H9 (cell line): ENCODE measurements at regions not wholly inside any gene's neighbourhood (a gene's known extent, or its start where the extent isn't known, plus 50 kb on each side); places are given as distances from the start of the nearest gene placed in this dataset.
A peak's percentile ranks its signal among the peaks of the same experiment; 100 is the strongest.

ENCODE experiments used
- DNase-seq: peaks from one replicate; pipeline ENCODE4 v3.0.0-alpha.2; 2017
- H2AFZ ChIP-seq: one replicate; pipeline ENCODE4 v1.6.1; 2013; ENCODE audit warnings: mild to moderate bottlenecking, low read length, control low read depth, moderate library complexity
- H2AK5ac ChIP-seq: 2 replicates; pipeline ENCODE4 v1.6.1; 2013; ENCODE audit warnings: low read length, control low read depth, mixed read lengths; ENCODE audit not compliant: insufficient read length
- H2BK120ac ChIP-seq: one replicate; pipeline ENCODE4 v1.6.1; 2013; ENCODE audit warnings: low read depth, mild to moderate bottlenecking, low read length, control low read depth, inconsistent platforms; ENCODE audit not compliant: poor library complexity, severe bottlenecking
- H2BK12ac ChIP-seq: 2 replicates; pipeline ENCODE4 v1.6.1; 2013; ENCODE audit warnings: low read length, control low read depth, mixed read lengths, low read depth; ENCODE audit not compliant: insufficient read length
- H2BK15ac ChIP-seq: 2 replicates; pipeline ENCODE4 v1.6.1; 2013; ENCODE audit warnings: low read depth, low read length, control low read depth
- H2BK20ac ChIP-seq: one replicate; pipeline ENCODE4 v1.6.1; 2013; ENCODE audit warnings: low read depth, mild to moderate bottlenecking, low read length, control low read depth, inconsistent platforms; ENCODE audit not compliant: poor library complexity, severe bottlenecking
- H2BK5ac ChIP-seq: 2 replicates; pipeline ENCODE4 v1.6.1; 2013; ENCODE audit warnings: low read length, control low read depth, mixed read lengths; ENCODE audit not compliant: insufficient read length
- H3K14ac ChIP-seq: 2 replicates; pipeline ENCODE4 v1.6.1; 2013; ENCODE audit warnings: low read length, control low read depth; ENCODE audit not compliant: insufficient read depth
- H3K18ac ChIP-seq: 2 replicates; pipeline ENCODE4 v1.6.1; 2013; ENCODE audit warnings: low read depth, mild to moderate bottlenecking, mixed read lengths, low read length, control low read depth; ENCODE audit not compliant: insufficient read length
- H3K23ac ChIP-seq: 2 replicates; pipeline ENCODE4 v1.6.1; 2013; ENCODE audit warnings: low read length, control low read depth, mixed read lengths, low read depth; ENCODE audit not compliant: insufficient read length
- H3K23me2 ChIP-seq: 2 replicates; pipeline ENCODE4 v1.6.1; 2013; ENCODE audit warnings: low read depth, mild to moderate bottlenecking, mixed read lengths, low read length, control low read depth; ENCODE audit not compliant: insufficient read length, poor library complexity, severe bottlenecking
- H3K27ac ChIP-seq: 2 replicates; pipeline ENCODE4 v1.5.1; 2013; ENCODE audit warnings: low read length, control low read depth, mixed read lengths, low read depth; ENCODE audit not compliant: insufficient read length
- H3K27me3 ChIP-seq: 2 replicates; pipeline ENCODE4 v1.6.1; 2013; ENCODE audit warnings: low read length, control low read depth, inconsistent platforms; ENCODE audit not compliant: insufficient read depth
- H3K4ac ChIP-seq: 2 replicates; pipeline ENCODE4 v1.6.1; 2013; ENCODE audit warnings: low read depth, mild to moderate bottlenecking, control low read depth, inconsistent platforms, low read length, moderate library complexity
- H3K4me1 ChIP-seq: 2 replicates; pipeline ENCODE4 v1.6.1; 2013; ENCODE audit warnings: low read length, control low read depth, inconsistent platforms; ENCODE audit not compliant: insufficient read depth
- H3K4me2 ChIP-seq: 2 replicates; pipeline ENCODE4 v1.6.1; 2013; ENCODE audit warnings: low read length, control low read depth, mixed read lengths; ENCODE audit not compliant: insufficient read length, insufficient read depth
- H3K56ac ChIP-seq: 2 replicates; pipeline ENCODE4 v1.6.1; 2013; ENCODE audit warnings: low read depth, mild to moderate bottlenecking, mixed read lengths, low read length, control low read depth; ENCODE audit not compliant: insufficient read length
- H3K79me1 ChIP-seq: 2 replicates; pipeline ENCODE4 v1.6.1; 2013; ENCODE audit warnings: low read depth, mild to moderate bottlenecking, moderate library complexity, low read length, control low read depth, inconsistent platforms; ENCODE audit not compliant: insufficient read depth, poor library complexity, severe bottlenecking
- H3K79me2 ChIP-seq: 2 replicates; pipeline ENCODE4 v1.6.1; 2013; ENCODE audit warnings: low read length, control low read depth, inconsistent platforms; ENCODE audit not compliant: insufficient read depth
- H3K9ac ChIP-seq: 2 replicates; pipeline ENCODE4 v1.6.1; 2013; ENCODE audit warnings: low read length, control low read depth, mixed read lengths; ENCODE audit not compliant: insufficient read length; ENCODE audit errors: extremely low read depth
- H3K9me3 ChIP-seq: one replicate; pipeline ENCODE4 v1.6.1; 2013; ENCODE audit warnings: low read depth, low read length, inconsistent platforms; ENCODE audit not compliant: control insufficient read depth
- H3T11ph ChIP-seq: one replicate; pipeline ENCODE4 v1.6.1; 2013; ENCODE audit warnings: mild to moderate bottlenecking, low read length, control low read depth, inconsistent platforms
- H4K20me1 ChIP-seq: one replicate; pipeline ENCODE4 v1.6.1; 2013; ENCODE audit not compliant: control insufficient read depth, insufficient read length, insufficient read depth
- H4K5ac ChIP-seq: 2 replicates; pipeline ENCODE4 v1.6.1; 2013; ENCODE audit warnings: low read depth, mild to moderate bottlenecking, mixed read lengths, low read length, control low read depth; ENCODE audit not compliant: insufficient read length
- H4K8ac ChIP-seq: replicated peaks from 2 replicates; pipeline ENCODE4 v1.6.1; 2013; ENCODE audit warnings: low read length, control low read depth, mixed read lengths, low read depth; ENCODE audit not compliant: insufficient read length
- H4K91ac ChIP-seq: 2 replicates; pipeline ENCODE4 v1.6.1; 2013; ENCODE audit warnings: low read depth, mild to moderate bottlenecking, moderate library complexity, mixed read lengths, low read length, control low read depth; ENCODE audit not compliant: insufficient read length
- H3K27ac Mint-ChIP-seq, 3 experiments: 2 replicates in 2 of 3; 3 replicates in 1 of 3; pipeline ENCODE4 v1.8.0; 2020 to 2021; ENCODE audit warnings: mixed read lengths in 3 of 3, mild to moderate bottlenecking in 1 of 3, moderate library complexity in 1 of 3
- H3K27me3 Mint-ChIP-seq: 2 replicates; pipeline ENCODE4 v1.8.0; 2021; ENCODE audit warnings: low read depth, mild to moderate bottlenecking, moderate library complexity, mixed read lengths
- H3K36me3 Mint-ChIP-seq, 3 experiments: 2 replicates in 2 of 3; 3 replicates in 1 of 3; pipeline ENCODE4 v1.8.0; 2020 to 2021; ENCODE audit warnings: low read depth in 3 of 3, mixed read lengths in 3 of 3; ENCODE audit not compliant: insufficient read depth in 1 of 3
- H3K4me1 Mint-ChIP-seq, 2 experiments: 2 replicates each; pipeline ENCODE4 v1.8.0; 2020; ENCODE audit warnings: mixed read lengths in 2 of 2
- H3K4me3 Mint-ChIP-seq, 2 experiments: 2 replicates in 1 of 2; 3 replicates in 1 of 2; pipeline ENCODE4 v1.8.0; 2020 to 2021; ENCODE audit warnings: mild to moderate bottlenecking in 2 of 2, mixed read lengths in 2 of 2, moderate library complexity in 1 of 2
- H3K9me3 Mint-ChIP-seq, 2 experiments: 2 replicates in 1 of 2; 3 replicates in 1 of 2; pipeline ENCODE4 v1.8.0; 2020; ENCODE audit warnings: mild to moderate bottlenecking in 2 of 2, mixed read lengths in 2 of 2, moderate library complexity in 1 of 2
- CTCF ChIP-seq: fragments of 200-600 bp; sonication (generic); conservative IDR thresholded peaks from 3 replicates; pipeline ENCODE4 v1.8.0; 2021; ENCODE audit warnings: antibody characterized with exemption, mild to moderate bottlenecking
- WGBS: extraction: QIAGEN DNeasy Blood & Tissue Kit; methylation state at CpG from one replicate; pipeline ENCODE4 v1.1.7; 2013; ENCODE audit warnings: missing lambda C conversion rate, low lambda C conversion rate, mixed read lengths; ENCODE audit not compliant: insufficient read length; ENCODE audit errors: extremely low coverage; 5-methylcytosine and 5-hydroxymethylcytosine counted together

- H2BK120ac ChIP-seq = no peak overlapping the region
- no peaks in the 10 kb centered on the region for H4K20me1 ChIP-seq
- H4K91ac ChIP-seq = no peak overlapping the region
- H3K4me1 ChIP-seq = no peaks in the 10 kb centered on the region
- H3K56ac ChIP-seq = no peak overlapping the region
- no peaks in the 10 kb centered on the region for H3K79me2 ChIP-seq
- H4K8ac ChIP-seq = no peak overlapping the region
- no peak overlapping the region for H3K9ac ChIP-seq
- no CpG with 5 or more reads among the region's 1 CpG for WGBS
- H3K27me3 ChIP-seq = no peaks in the 10 kb centered on the region
- no peak overlapping the region for H3K14ac ChIP-seq
- no peak overlapping the region for H2AFZ ChIP-seq
- no peaks in the 10 kb centered on the region for H3K79me1 ChIP-seq
- H4K5ac ChIP-seq = no peak overlapping the region
- H3K23me2 ChIP-seq = no peaks in the 10 kb centered on the region
- H3K18ac ChIP-seq = no peak overlapping the region
- no peaks in the 10 kb centered on the region for H3K9me3 Mint-ChIP-seq
- no peak overlapping the region for H3K27ac ChIP-seq
- H2BK12ac ChIP-seq = no peak overlapping the region
- H3T11ph ChIP-seq = no peak overlapping the region
- H3K4me2 ChIP-seq = no peak overlapping the region
- no peak for DNase-seq
- H2BK15ac ChIP-seq = no peak overlapping the region
- H3K27ac Mint-ChIP-seq = peak overlapping the region in 1 of 3 experiments; percentile 52; a peak in 1 of 7 replicates
- H2BK5ac ChIP-seq = no peak overlapping the region
- H3K4ac ChIP-seq = no peak overlapping the region
- TF ChIP-seq CTCF = no peak
- no peak overlapping the region for H2AK5ac ChIP-seq
- H3K36me3 Mint-ChIP-seq = no peaks in the 10 kb centered on the region
- no peaks in the 10 kb centered on the region for H3K9me3 ChIP-seq
- H2BK20ac ChIP-seq = no peak overlapping the region
- no peak overlapping the region for H3K23ac ChIP-seq
- no peaks in the 10 kb centered on the region for H3K27me3 Mint-ChIP-seq
- H3K4me1 Mint-ChIP-seq = no peaks in the 10 kb centered on the region
- no peak overlapping the region for H3K4me3 Mint-ChIP-seq
Measured at GRCh38 chr7:126202177-126202576, 1050.6 kb downstream of the GRM8 start.
